ENCODE measurements at regions not wholly inside any gene's neighbourhood (a gene's known extent, or its start where the extent isn't known, plus 50 kb on each side); places are given as distances from the start of the nearest gene placed in this dataset.

DNA sequence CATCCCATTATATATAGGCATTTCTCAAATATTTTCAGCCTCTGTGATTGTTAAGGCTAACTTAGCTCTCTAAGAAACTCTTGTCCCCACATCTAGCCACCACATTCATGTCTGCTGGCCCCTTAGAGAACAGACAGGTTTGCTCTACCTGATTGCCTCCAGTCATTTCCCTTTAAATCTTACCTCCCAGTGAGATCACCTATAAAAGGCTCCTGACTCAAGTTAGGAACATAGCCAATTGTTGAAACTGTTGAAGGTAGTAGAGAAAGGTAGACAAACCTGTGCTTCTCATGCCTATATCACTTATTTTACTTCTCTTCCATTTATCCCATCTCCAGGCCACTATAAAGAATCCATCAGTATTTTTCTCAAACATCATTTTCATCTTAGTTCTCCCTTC lies 771.4 kb downstream of the DIAPH3 start:
- Histone ChIP-seq H2AFZ (ENCODE audit: low read length) (peak overlapping the region; percentile 46), H3K9ac (ENCODE audit: low read length) (no peak overlapping the region), H3K4me1 (ENCODE audit: low read length) (0 out of 2 replicates have a peak, but pooled peaks cover 5% of the 10 kb centered on the region), H4K20me1 (ENCODE audit: insufficient read depth, low read length) (no peaks in the 10 kb centered on the region), H3K27me3 (replicated peaks; ENCODE audit: insufficient read depth, low read length) (no peaks in the 10 kb centered on the region), H3K36me3 (replicated peaks; ENCODE audit: insufficient read depth, low read length) (no peaks in the 10 kb centered on the region), H3K79me2 (ENCODE audit: low read length) (no peaks in the 10 kb centered on the region), H3K4me2 (ENCODE audit: low read depth, low read length) (no peak overlapping the region), H3K27ac (ENCODE audit: low read length) (no peak overlapping the region), H3K9me2 (replicated peaks; ENCODE audit: insufficient read depth, low read length) (no peaks in the 10 kb centered on the region), H3K4me3 (ENCODE audit: low read length) (no peak overlapping the region), H3F3A (ENCODE audit: insufficient read depth, low read length) (no peaks in the 10 kb centered on the region), H3K9me3 (replicated peaks; ENCODE audit: insufficient read depth, low read length) (no peaks in the 10 kb centered on the region)
- TF ChIP-seq EZH2phosphoT487 (IDR thresholded peaks at IDR 0.05; ENCODE audit: low read length) (no peak), CTCF (IDR thresholded peaks at IDR 0.05; ENCODE audit: low read length) (no peak), EZH2 (optimal IDR thresholded peaks at IDR 0.05; ENCODE audit: low read depth, low read length) (no peak)
- DNase-seq = no peak

- Histone ChIP-seq H3K4me1 (ENCODE audit: low read length) (0 out of 2 replicates have a peak, but pooled peaks cover 5% of the 10 kb centered on the region), H3K4me3 (ENCODE audit: low read length) (no peak overlapping the region), H3K9me2 (replicated peaks; ENCODE audit: insufficient read depth, low read length) (no peaks in the 10 kb centered on the region), H2AFZ (ENCODE audit: low read length) (no peak overlapping the region), H3F3A (ENCODE audit: insufficient read depth, low read length) (no peaks in the 10 kb centered on the region), H3K4me2 (ENCODE audit: low read depth, low read length) (no peak overlapping the region), H3K27me3 (replicated peaks; ENCODE audit: insufficient read depth, low read length) (no peaks in the 10 kb centered on the region), H4K20me1 (ENCODE audit: insufficient read depth, low read length) (no peaks in the 10 kb centered on the region), H3K79me2 (ENCODE audit: low read length) (no peaks in the 10 kb centered on the region), H3K9ac (ENCODE audit: low read length) (no peak overlapping the region), H3K27ac (ENCODE audit: low read length) (no peak overlapping the region), H3K36me3 (replicated peaks; ENCODE audit: insufficient read depth, low read length) (no peaks in the 10 kb centered on the region), H3K9me3 (replicated peaks; ENCODE audit: insufficient read depth, low read length) (no peaks in the 10 kb centered on the region)
- DNase-seq = no peak
- TF ChIP-seq EZH2phosphoT487 (IDR thresholded peaks at IDR 0.05; ENCODE audit: low read length) (no peak), CTCF (IDR thresholded peaks at IDR 0.05; ENCODE audit: low read length) (no peak), EZH2 (optimal IDR thresholded peaks at IDR 0.05; ENCODE audit: low read depth, low read length) (no peak)
Observed at GRCh38 chr13:59394496-59394895, 769.2 kb downstream of the DIAPH3 start.

DNA sequence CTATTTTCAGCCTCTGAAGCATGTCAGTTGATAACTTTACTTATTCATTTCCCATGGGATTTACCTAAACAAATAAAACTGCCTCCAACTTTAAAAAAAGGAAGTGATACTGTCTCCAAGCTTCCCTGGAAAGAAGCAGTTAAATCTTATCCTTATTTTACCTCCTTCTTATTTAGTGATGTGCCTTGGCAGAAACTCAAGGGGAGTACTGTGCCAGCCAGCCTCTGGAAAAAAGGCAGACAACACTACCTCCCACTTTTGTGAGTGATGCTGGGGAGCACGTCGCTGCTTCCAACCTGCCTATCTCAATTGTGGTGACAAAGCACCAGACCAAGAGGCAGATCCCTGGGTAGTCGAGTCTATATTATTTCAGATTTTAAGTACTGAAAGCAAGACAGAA lies 765.6 kb downstream of the DIAPH3 start:
- H3K27me3 ChIP-seq (replicated peaks; ENCODE audit: insufficient read depth, low read length) = no peaks in the 10 kb centered on the region
- DNase-seq = no peak
- no peaks in the 10 kb centered on the region for H3K9me2 ChIP-seq (replicated peaks; ENCODE audit: insufficient read depth, low read length)
- no peaks in the 10 kb centered on the region for H3F3A ChIP-seq (ENCODE audit: insufficient read depth, low read length)
- H3K36me3 ChIP-seq (replicated peaks; ENCODE audit: insufficient read depth, low read length) = no peaks in the 10 kb centered on the region
- H3K4me2 ChIP-seq (ENCODE audit: low read depth, low read length) = no peak overlapping the region
- no peak overlapping the region for H3K27ac ChIP-seq (ENCODE audit: low read length)
- no peaks in the 10 kb centered on the region for H4K20me1 ChIP-seq (ENCODE audit: insufficient read depth, low read length)
- TF ChIP-seq EZH2 (optimal IDR thresholded peaks at IDR 0.05; ENCODE audit: low read depth, low read length) (no peak), CTCF (IDR thresholded peaks at IDR 0.05; ENCODE audit: low read length) (no peak), EZH2phosphoT487 (IDR thresholded peaks at IDR 0.05; ENCODE audit: low read length) (no peak)
- no peak overlapping the region for H2AFZ ChIP-seq (ENCODE audit: low read length)
- H3K9ac ChIP-seq (ENCODE audit: low read length) = no peak overlapping the region
- H3K9me3 ChIP-seq (replicated peaks; ENCODE audit: insufficient read depth, low read length) = no peaks in the 10 kb centered on the region
- no peak overlapping the region for H3K4me3 ChIP-seq (ENCODE audit: low read length)
- H3K4me1 ChIP-seq (ENCODE audit: low read length) = no peaks in the 10 kb centered on the region
- H3K79me2 ChIP-seq (ENCODE audit: low read length) = no peaks in the 10 kb centered on the region
